ENCODE measurements at regions not wholly inside any gene's neighbourhood (a gene's known extent, or its start where the extent isn't known, plus 50 kb on each side); places are given as distances from the start of the nearest gene placed in this dataset.
"Not testable (repeated sequence)": the region's sequence is repeated elsewhere in the genome, so short reads cannot be mapped to it uniquely, and the experiment has no call there.

DNA sequence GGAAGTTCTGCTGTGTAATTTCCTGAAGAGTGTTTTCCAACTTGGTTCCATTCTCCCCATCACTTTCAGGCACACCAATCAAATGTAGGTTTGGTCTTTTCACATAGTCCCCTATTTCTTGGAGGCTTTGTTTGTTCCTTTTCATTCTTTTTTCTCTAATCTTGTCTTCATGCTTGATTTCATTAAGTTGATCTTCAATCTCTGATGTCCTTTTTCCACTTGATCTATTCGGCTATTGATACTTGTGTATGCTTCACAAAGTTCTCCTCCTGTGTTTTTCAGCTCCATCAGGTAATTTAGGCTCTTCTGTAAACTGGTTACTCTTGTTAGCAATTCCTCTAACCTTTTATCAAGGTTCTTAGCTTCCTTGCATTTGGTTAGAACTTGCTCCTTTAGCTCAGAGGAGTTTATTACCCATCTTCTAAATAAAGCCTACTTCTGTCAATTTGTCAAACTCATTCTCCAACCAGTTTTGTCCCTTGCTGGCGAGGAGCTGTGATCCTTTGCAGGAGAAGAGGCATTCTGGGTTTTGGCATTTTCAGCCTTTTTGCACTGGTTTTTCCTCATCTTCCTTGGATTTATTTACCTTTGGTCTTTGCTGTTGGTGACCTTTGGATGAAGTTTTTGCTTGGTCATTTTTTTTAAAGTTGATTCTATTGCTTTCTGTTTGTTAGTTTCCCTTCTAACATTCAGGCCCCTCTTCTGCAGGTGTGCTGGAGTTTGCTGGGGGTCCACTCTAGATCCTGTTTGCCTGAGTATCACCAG lies 261.5 kb downstream of the FOXG1 start:
- not testable (repeated sequence) for H3K27ac Mint-ChIP-seq; ATAC-seq (replicated peaks in 1 of 2); H3K27me3 Mint-ChIP-seq (ENCODE audit: low read depth); H3K4me1 Mint-ChIP-seq (ENCODE audit: low read depth); H3K36me3 Mint-ChIP-seq (ENCODE audit: insufficient read depth in 2 of 2); DNase-seq; H3K4me3 Mint-ChIP-seq
- H3K9me3 Mint-ChIP-seq: peaks cover 19 to 29% of the 10 kb centered on the region in 2 donors

- H3K27me3 Mint-ChIP-seq (ENCODE audit: low read depth): no peaks in the 10 kb centered on the region
- no peak overlapping the region for H3K4me3 Mint-ChIP-seq
- DNase-seq (no peak), ATAC-seq (replicated peaks in 1 of 2) (no peak)
- no peak overlapping the region for H3K27ac Mint-ChIP-seq
- peaks cover 19 to 29% of the 10 kb centered on the region in 2 donors for H3K9me3 Mint-ChIP-seq
- H3K4me1 Mint-ChIP-seq (ENCODE audit: low read depth): no peaks in the 10 kb centered on the region
- peaks cover 0 to 5% of the 10 kb centered on the region in 2 donors for H3K36me3 Mint-ChIP-seq (ENCODE audit: insufficient read depth in 2 of 2)
Measured at GRCh38 chr14:29028973-29029582, 262.5 kb downstream of the FOXG1 start.

DNA sequence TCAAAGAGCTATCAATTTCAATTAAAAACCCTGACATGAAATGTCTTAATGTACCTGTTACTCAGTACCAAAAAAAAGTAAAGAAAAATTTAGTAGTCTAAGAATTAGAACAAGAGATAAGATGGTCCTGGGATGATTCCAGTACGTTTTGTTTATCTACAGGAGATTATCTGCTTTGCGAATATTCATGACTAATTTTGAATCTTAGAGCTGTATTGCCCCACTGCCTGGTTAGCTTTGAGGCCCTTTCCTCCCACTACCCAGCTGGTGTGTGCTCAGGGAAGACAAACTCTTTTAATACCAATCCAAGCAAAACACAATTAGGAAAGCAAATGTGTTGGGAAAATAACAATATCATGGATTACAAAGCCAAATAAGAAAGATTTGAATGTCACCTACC lies 263.5 kb downstream of the FOXG1 start:
- H3K4me3 Mint-ChIP-seq: no peak overlapping the region
- no peak for ATAC-seq (replicated peaks in 1 of 2)

DNA sequence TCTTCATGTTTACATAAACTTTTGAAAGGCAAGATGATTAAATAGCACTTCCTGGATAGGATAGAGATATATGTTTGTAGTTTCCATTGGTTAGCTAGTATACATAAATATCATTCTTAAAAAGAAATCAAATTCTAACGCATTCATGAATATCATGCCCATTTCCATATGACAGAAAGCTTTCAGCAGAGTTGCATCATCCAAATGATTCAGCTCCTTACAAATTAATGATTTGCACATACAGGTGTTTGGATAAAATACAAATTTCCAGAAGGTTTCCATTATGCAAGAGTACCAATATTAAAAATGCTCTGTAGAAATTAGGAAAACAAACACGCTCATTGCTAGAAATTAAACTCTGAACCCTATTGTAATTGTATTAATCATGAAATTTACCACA lies 264.4 kb downstream of the FOXG1 start:
- no peak for DNase-seq
- ATAC-seq (replicated peaks in 1 of 2): no peak
- Mint-ChIP-seq H3K36me3 (ENCODE audit: insufficient read depth in 2 of 2) (peaks cover 0 to 5% of the 10 kb centered on the region in 2 donors), H3K27ac (no peak overlapping the region), H3K4me3 (no peak overlapping the region), H3K4me1 (ENCODE audit: low read depth) (no peaks in the 10 kb centered on the region), H3K9me3 (peaks cover 17 to 24% of the 10 kb centered on the region in 2 donors), H3K27me3 (ENCODE audit: low read depth) (no peaks in the 10 kb centered on the region)

More for the DNA sequence above, 263.5 kb downstream of the FOXG1 start:
- H3K9me3 Mint-ChIP-seq: peaks cover 17 to 22% of the 10 kb centered on the region in 2 donors
- no peaks in the 10 kb centered on the region for H3K4me1 Mint-ChIP-seq (ENCODE audit: low read depth)
- DNase-seq: no peak
- H3K27me3 Mint-ChIP-seq (ENCODE audit: low read depth): no peaks in the 10 kb centered on the region
- peaks cover 0 to 5% of the 10 kb centered on the region in 2 donors for H3K36me3 Mint-ChIP-seq (ENCODE audit: insufficient read depth in 2 of 2)
- no peak overlapping the region for H3K27ac Mint-ChIP-seq

GRCh38 chr14:29035134-29035533 lies 268.5 kb downstream of the FOXG1 start:
- Mint-ChIP-seq H3K27ac (no peak overlapping the region), H3K36me3 (ENCODE audit: insufficient read depth in 2 of 2) (peaks cover 0 to 2% of the 10 kb centered on the region in 2 donors), H3K9me3 (peaks cover 11 to 15% of the 10 kb centered on the region in 2 donors), H3K4me3 (no peak overlapping the region), H3K27me3 (ENCODE audit: low read depth) (no peaks in the 10 kb centered on the region), H3K4me1 (ENCODE audit: low read depth) (no peaks in the 10 kb centered on the region)
- no peak for ATAC-seq (replicated peaks in 1 of 2)
- no peak for DNase-seq

- Mint-ChIP-seq H3K36me3 (ENCODE audit: insufficient read depth in 2 of 2) (peaks cover 0 to 2% of the 10 kb centered on the region in 2 donors), H3K9me3 (peaks cover 17 to 18% of the 10 kb centered on the region in 2 donors), H3K4me1 (ENCODE audit: low read depth) (no peaks in the 10 kb centered on the region), H3K27ac (no peak overlapping the region), H3K27me3 (ENCODE audit: low read depth) (no peaks in the 10 kb centered on the region), H3K4me3 (no peak overlapping the region)
- no peak for ATAC-seq (replicated peaks in 1 of 2)
- no peak for DNase-seq
Measured at GRCh38 chr14:29037411-29037810, 270.8 kb downstream of the FOXG1 start.

DNA sequence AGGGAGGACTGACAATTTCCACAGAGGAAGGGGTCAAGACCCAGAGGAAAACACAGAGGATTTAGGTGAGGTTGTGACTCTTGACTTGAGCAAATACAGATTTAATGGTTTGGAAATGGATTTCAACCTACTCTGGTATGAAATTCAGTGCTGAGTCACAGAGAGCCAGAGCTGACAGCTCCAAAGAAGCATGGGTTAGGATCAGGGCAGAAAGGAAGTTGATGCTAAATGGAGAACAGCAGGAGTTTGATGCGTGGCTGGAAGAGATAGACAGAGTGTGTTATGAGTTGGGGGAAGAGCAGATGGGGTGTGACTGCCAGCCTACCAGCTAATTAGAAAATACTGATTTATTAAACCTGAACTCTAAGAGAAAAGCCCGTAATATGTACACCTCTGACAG lies 272.6 kb downstream of the FOXG1 start:
- no peaks in the 10 kb centered on the region for H3K27me3 Mint-ChIP-seq (ENCODE audit: low read depth)
- H3K9me3 Mint-ChIP-seq: peaks cover 16 to 17% of the 10 kb centered on the region in 2 donors
- no peak overlapping the region for H3K4me3 Mint-ChIP-seq
- peaks cover 0 to 2% of the 10 kb centered on the region in 2 donors for H3K36me3 Mint-ChIP-seq (ENCODE audit: insufficient read depth in 2 of 2)
- H3K27ac Mint-ChIP-seq: no peak overlapping the region
- no peaks in the 10 kb centered on the region for H3K4me1 Mint-ChIP-seq (ENCODE audit: low read depth)
- ATAC-seq (replicated peaks in 1 of 2): no peak
- DNase-seq: no peak

DNA sequence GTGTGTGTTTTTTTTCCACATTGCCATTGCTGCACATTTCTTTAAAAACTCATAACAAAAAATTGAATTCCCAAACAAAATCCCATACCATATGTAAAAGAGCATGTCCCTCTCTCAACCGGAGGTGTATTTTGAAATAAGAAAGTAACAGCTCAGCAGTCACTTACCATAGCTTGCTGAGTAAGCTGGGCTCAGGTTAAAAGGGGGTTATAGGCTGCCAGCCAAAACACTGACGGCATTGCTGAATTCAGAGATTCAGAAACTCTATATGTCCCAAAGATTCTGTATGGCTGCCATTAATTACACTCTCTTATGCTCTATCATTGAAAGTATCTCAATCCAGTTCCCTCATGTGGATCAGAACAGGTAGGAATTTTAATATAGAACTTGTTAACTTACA lies 276.0 kb downstream of the FOXG1 start:
- DNase-seq (no peak), ATAC-seq (replicated peaks in 1 of 2) (no peak)
- H3K27me3 Mint-ChIP-seq (ENCODE audit: low read depth): no peaks in the 10 kb centered on the region
- H3K36me3 Mint-ChIP-seq (ENCODE audit: insufficient read depth in 2 of 2): peaks cover 0 to 4% of the 10 kb centered on the region in 2 donors
- peaks cover 10 to 16% of the 10 kb centered on the region in 2 donors for H3K9me3 Mint-ChIP-seq
- no peaks in the 10 kb centered on the region for H3K4me1 Mint-ChIP-seq (ENCODE audit: low read depth)
- no peak overlapping the region for H3K27ac Mint-ChIP-seq
- H3K4me3 Mint-ChIP-seq: no peak overlapping the region

- Mint-ChIP-seq H3K4me1 (ENCODE audit: low read depth) (no peaks in the 10 kb centered on the region), H3K36me3 (ENCODE audit: insufficient read depth in 2 of 2) (peaks cover 0 to 4% of the 10 kb centered on the region in 2 donors), H3K27me3 (ENCODE audit: low read depth) (no peaks in the 10 kb centered on the region), H3K27ac (no peak overlapping the region), H3K9me3 (peaks cover 11 to 18% of the 10 kb centered on the region in 2 donors), H3K4me3 (no peak overlapping the region)
- ATAC-seq (replicated peaks in 1 of 2) (no peak), DNase-seq (no peak)
Measured at GRCh38 chr14:29043737-29044136, 277.1 kb downstream of the FOXG1 start.

DNA sequence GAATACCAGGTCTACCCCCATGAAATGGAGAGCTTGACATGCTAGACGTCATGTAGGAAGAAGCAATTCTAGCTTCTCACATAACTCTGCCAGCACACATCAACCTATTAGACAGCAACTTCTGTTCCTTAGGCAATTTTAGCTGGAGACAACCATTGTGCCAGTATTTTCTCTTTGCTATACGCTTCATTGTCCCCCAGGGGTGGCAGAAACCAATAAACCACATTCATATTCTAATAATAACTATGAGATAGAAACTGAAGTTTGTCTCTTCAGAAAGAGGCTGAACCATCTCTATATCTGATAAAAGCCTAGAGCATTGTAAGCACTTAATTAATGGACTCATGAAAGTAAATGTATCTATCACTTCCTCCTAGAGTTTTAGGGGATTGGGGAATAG lies 278.6 kb downstream of the FOXG1 start:
- no peak for ATAC-seq (replicated peaks in 1 of 2)
- H3K4me1 Mint-ChIP-seq (ENCODE audit: low read depth): no peaks in the 10 kb centered on the region
- H3K27ac Mint-ChIP-seq: no peak overlapping the region
- H3K4me3 Mint-ChIP-seq: no peak overlapping the region
- H3K9me3 Mint-ChIP-seq: peaks cover 10 to 12% of the 10 kb centered on the region in 2 donors
- peaks cover 0 to 1% of the 10 kb centered on the region in 2 donors for H3K36me3 Mint-ChIP-seq (ENCODE audit: insufficient read depth in 2 of 2)
- DNase-seq: no peak
- H3K27me3 Mint-ChIP-seq (ENCODE audit: low read depth): no peaks in the 10 kb centered on the region

DNA sequence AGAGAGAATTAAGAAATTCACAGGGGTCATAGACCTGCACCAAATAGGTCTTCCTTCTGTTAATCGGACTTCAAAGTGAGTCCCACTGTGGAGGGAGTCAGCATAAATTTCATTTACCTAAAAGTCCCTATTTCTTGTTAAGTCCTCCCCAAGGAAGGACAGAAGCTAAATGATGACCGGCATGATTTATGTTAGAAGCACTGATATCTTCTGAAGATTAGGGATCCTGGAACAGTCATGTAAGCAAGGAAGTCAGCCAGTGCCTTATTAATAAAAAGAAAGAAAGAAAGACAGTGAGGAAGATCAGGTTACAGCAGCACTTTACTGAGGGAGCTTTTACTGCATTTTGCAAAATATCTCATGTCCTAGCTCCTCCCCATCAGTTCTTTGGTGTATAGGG lies 287.5 kb downstream of the FOXG1 start:
- H3K9me3 Mint-ChIP-seq: peaks cover 4 to 6% of the 10 kb centered on the region in 2 donors
- H3K4me1 Mint-ChIP-seq (ENCODE audit: low read depth): no peaks in the 10 kb centered on the region
- H3K27me3 Mint-ChIP-seq (ENCODE audit: low read depth): no peaks in the 10 kb centered on the region

GRCh38 chr14:29056041-29056566 lies 289.5 kb downstream of the FOXG1 start:
- Mint-ChIP-seq H3K27ac (no peak overlapping the region), H3K4me1 (ENCODE audit: low read depth) (no peaks in the 10 kb centered on the region), H3K9me3 (peaks cover 4 to 5% of the 10 kb centered on the region in 2 donors), H3K27me3 (ENCODE audit: low read depth) (no peaks in the 10 kb centered on the region), H3K4me3 (no peak overlapping the region), H3K36me3 (ENCODE audit: insufficient read depth in 2 of 2) (no peaks in the 10 kb centered on the region)
- ATAC-seq (replicated peaks in 1 of 2) (no peak), DNase-seq (no peak)

More for the DNA sequence above, 287.5 kb downstream of the FOXG1 start:
- no peak overlapping the region for H3K27ac Mint-ChIP-seq
- ATAC-seq (replicated peaks in 1 of 2) (no peak), DNase-seq (no peak)
- no peaks in the 10 kb centered on the region for H3K36me3 Mint-ChIP-seq (ENCODE audit: insufficient read depth in 2 of 2)
- no peak overlapping the region for H3K4me3 Mint-ChIP-seq

DNA sequence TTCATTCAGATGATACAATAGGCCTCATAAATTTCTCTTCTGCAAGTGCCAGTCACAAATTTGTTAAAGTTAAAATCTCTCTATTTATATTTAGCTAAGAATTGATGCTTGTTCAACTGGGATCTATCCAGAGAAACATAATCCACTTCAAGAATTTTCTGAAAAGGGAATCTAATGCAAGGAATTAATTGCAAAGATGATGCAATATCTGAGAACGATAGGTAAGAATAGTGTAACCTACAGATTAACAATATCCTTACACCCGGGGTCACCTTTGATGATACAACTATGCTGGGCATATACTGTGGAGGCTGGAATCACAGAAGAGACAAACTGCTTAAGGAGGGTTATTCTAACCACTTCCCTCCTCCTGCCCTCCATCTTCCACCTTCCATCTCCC lies 295.1 kb downstream of the FOXG1 start:
- H3K27me3 Mint-ChIP-seq (ENCODE audit: low read depth): no peaks in the 10 kb centered on the region
- ATAC-seq (replicated peaks in 1 of 2) (no peak), DNase-seq (no peak)
- peaks cover 4 to 9% of the 10 kb centered on the region in 2 donors for H3K9me3 Mint-ChIP-seq
- H3K4me1 Mint-ChIP-seq (ENCODE audit: low read depth): no peaks in the 10 kb centered on the region
- H3K4me3 Mint-ChIP-seq: no peak overlapping the region
- no peak overlapping the region for H3K27ac Mint-ChIP-seq
- H3K36me3 Mint-ChIP-seq (ENCODE audit: insufficient read depth in 2 of 2): no peaks in the 10 kb centered on the region
